ENCODE measurements at regions not wholly inside any gene's neighbourhood (a gene's known extent, or its start where the extent isn't known, plus 50 kb on each side); places are given as distances from the start of the nearest gene placed in this dataset.

DNA sequence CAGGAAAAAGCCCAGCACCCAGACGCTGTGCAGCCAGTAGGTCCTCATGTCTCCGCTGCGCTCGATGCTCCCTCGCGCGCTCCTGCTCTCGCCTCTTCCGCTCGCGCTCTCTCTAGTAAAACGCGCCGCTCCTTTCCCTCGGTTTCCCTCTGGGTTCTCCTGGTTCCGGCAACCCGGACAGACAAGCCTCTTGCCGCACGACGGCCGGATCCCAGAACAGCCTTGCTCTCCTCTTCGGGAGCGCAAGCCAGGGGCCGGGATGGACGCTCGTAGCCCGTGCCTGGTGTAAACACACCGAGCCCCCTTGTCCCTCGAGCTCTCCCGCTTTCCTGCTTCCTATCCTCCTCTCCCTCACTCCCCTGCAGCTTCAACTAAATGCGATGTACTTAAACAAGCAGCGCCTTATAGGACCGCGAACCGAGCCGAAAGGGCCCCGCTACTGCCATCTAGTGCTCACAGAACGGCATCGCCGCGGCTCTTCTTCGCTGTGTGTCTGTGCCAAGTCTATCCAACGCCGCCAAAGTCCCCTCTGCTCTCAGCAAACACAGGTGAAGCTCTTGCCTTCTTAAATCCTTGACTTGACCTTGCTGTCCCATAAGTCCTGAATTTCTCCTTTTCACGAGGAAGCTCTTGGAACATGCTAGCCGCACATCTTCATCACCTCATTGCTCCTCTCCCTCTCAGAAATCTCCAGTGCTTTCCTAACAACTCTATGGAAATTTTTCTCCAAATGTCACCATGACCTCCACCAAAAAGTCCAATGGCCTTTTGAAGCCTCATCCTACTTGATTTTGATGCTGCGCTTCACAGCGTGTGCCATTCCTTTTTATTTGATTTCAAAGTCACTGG lies 1037.2 kb downstream of the IGSF11 start:
- no peak for TF ChIP-seq POLR2A (IDR thresholded peaks at IDR 0.05)
- TF ChIP-seq, protein P1, sequence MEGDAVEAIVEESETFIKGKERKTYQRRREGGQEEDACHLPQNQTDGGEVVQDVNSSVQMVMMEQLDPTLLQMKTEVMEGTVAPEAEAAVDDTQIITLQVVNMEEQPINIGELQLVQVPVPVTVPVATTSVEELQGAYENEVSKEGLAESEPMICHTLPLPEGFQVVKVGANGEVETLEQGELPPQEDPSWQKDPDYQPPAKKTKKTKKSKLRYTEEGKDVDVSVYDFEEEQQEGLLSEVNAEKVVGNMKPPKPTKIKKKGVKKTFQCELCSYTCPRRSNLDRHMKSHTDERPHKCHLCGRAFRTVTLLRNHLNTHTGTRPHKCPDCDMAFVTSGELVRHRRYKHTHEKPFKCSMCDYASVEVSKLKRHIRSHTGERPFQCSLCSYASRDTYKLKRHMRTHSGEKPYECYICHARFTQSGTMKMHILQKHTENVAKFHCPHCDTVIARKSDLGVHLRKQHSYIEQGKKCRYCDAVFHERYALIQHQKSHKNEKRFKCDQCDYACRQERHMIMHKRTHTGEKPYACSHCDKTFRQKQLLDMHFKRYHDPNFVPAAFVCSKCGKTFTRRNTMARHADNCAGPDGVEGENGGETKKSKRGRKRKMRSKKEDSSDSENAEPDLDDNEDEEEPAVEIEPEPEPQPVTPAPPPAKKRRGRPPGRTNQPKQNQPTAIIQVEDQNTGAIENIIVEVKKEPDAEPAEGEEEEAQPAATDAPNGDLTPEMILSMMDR (IDR thresholded peaks at IDR 0.05), result peak in 5 of 6 experiments; percentile 20 to 84 (median 50)

All from thyroid gland (tissue), 4 donors.